Osteocyte (in vitro differentiated cells): ENCODE measurements at regions not wholly inside any gene's neighbourhood (a gene's known extent, or its start where the extent isn't known, plus 50 kb on each side); places are given as distances from the start of the nearest gene placed in this dataset.

Source experiments
- DNase-seq: peaks from one replicate; pipeline ENCODE4 v3.0.0; 2021; ENCODE audit warnings: mixed read lengths; ENCODE audit not compliant: unreplicated experiment; ENCODE audit errors: extremely low spot score
- H3K27ac Mint-ChIP-seq: one replicate; pipeline ENCODE4 v1.8.0; 2021; ENCODE audit warnings: mild to moderate bottlenecking, mixed read lengths; ENCODE audit not compliant: unreplicated experiment
- H3K27me3 Mint-ChIP-seq: one replicate; pipeline ENCODE4 v1.8.0; 2021; ENCODE audit warnings: mixed read lengths; ENCODE audit not compliant: unreplicated experiment
- H3K36me3 Mint-ChIP-seq: one replicate; pipeline ENCODE4 v1.8.0; 2021; ENCODE audit warnings: mixed read lengths; ENCODE audit not compliant: unreplicated experiment
- H3K4me1 Mint-ChIP-seq: one replicate; pipeline ENCODE4 v1.8.0; 2021; ENCODE audit warnings: mixed read lengths; ENCODE audit not compliant: unreplicated experiment
- H3K4me3 Mint-ChIP-seq: one replicate; pipeline ENCODE4 v1.8.0; 2021; ENCODE audit warnings: mild to moderate bottlenecking, moderate library complexity, mixed read lengths; ENCODE audit not compliant: unreplicated experiment
- H3K9me3 Mint-ChIP-seq: one replicate; pipeline ENCODE4 v1.8.0; 2021; ENCODE audit warnings: mixed read lengths; ENCODE audit not compliant: unreplicated experiment
- TF ChIP-seq, protein P1 (sequence below): fragments of 200-600 bp; sonication (generic); IDR thresholded peaks from 2 replicates; pipeline ENCODE4 v1.5.0; 2021; ENCODE audit warnings: antibody characterized with exemption, mild to moderate bottlenecking, moderate library complexity

DNA sequence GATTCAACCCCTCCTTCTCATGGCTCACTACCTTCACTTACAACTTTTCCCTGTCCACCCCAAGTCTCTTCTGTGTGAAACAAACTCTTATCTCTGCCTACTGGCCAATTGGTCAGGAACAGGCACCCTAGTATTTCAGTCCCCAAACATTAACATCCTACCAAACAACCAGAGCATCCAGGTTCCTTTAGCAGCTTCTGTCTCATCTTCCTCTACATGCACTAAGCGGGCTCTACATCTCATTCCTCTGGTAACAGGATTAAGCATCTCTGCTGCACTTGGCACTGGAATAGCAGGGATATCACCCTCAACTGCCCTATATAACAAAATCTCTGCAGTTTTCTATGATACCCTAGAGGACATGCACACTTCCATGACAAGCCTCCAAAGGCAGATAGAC, 116.2 kb downstream of the JRKL start:
- no peak for DNase-seq
- H3K27me3 Mint-ChIP-seq = peaks cover 19% of the 10 kb centered on the region
- H3K4me1 Mint-ChIP-seq = no peaks in the 10 kb centered on the region
- no peaks in the 10 kb centered on the region for H3K9me3 Mint-ChIP-seq
- H3K27ac Mint-ChIP-seq = no peak overlapping the region
- no peaks in the 10 kb centered on the region for H3K36me3 Mint-ChIP-seq
- H3K4me3 Mint-ChIP-seq = no peak overlapping the region
- TF ChIP-seq, protein P1, sequence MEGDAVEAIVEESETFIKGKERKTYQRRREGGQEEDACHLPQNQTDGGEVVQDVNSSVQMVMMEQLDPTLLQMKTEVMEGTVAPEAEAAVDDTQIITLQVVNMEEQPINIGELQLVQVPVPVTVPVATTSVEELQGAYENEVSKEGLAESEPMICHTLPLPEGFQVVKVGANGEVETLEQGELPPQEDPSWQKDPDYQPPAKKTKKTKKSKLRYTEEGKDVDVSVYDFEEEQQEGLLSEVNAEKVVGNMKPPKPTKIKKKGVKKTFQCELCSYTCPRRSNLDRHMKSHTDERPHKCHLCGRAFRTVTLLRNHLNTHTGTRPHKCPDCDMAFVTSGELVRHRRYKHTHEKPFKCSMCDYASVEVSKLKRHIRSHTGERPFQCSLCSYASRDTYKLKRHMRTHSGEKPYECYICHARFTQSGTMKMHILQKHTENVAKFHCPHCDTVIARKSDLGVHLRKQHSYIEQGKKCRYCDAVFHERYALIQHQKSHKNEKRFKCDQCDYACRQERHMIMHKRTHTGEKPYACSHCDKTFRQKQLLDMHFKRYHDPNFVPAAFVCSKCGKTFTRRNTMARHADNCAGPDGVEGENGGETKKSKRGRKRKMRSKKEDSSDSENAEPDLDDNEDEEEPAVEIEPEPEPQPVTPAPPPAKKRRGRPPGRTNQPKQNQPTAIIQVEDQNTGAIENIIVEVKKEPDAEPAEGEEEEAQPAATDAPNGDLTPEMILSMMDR = no peak

DNA sequence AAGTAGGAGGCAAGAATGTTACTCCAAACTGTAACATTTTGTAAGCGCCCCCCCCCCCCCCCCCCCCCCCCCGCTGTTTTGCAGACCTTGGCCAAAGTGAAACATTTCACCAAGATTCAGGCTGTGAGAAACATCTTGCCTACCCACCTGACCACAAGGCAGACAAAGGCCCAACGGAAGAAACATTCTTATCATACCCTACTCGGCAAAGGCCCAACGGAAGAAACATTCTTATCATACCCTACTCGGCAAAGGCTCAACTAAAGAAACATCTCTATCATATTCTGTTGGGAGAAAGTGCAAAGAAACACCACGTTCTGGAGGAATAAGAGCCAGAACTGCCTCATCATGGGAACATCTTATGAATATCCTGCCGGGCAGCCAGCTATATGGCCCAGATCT, 117.1 kb downstream of the JRKL start:
- Mint-ChIP-seq H3K4me3 (no peak overlapping the region), H3K36me3 (no peaks in the 10 kb centered on the region), H3K27me3 (peaks cover 22% of the 10 kb centered on the region), H3K27ac (no peak overlapping the region), H3K9me3 (no peaks in the 10 kb centered on the region), H3K4me1 (no peaks in the 10 kb centered on the region)
- DNase-seq = no peak
- TF ChIP-seq, protein P1 = no peak

DNA sequence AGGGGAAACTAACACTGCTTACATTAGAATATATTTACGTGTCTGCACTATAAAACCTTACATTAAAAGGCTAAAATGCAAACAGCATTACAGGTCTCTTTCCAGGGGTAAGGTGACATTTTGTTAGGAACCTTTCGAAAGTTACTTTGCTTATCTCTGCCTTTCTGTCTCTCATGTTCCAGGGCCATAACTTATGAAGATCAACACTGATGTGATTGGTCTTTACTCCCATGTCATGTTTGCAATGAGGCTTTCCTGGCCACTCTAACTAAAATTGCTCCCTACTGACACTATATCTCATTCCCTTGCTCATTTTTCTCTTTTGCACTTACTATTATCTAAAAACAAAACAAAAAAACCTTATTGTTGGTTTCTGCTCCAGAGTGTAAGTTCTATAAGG, 119.0 kb downstream of the JRKL start:
- Mint-ChIP-seq H3K9me3 (no peaks in the 10 kb centered on the region), H3K36me3 (no peaks in the 10 kb centered on the region), H3K27me3 (peaks cover 22% of the 10 kb centered on the region), H3K4me1 (no peaks in the 10 kb centered on the region), H3K27ac (no peak overlapping the region), H3K4me3 (no peak overlapping the region)
- TF ChIP-seq, protein P1 = no peak
- DNase-seq = no peak

DNA sequence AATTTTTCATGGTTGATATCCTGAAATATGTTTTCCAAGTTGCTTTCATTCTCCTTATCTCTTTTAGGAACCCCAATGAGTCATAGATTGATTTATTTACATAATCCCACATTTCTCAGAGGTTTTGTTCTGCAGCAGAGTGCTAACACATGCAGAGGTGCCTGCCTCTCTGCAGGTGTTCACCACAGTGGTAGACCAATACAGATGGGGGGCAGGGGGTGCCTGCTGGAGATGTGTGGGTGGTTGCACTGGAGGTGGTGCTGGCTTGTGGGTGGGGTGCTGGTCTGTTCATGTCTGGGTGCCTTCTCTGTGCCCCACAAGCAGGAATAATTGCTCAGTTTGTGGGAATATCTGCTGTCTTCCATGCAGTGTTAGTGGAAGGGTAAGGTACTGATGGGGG, 131.1 kb downstream of the JRKL start:
- Mint-ChIP-seq H3K27ac (no peak overlapping the region), H3K4me1 (no peaks in the 10 kb centered on the region)

DNA sequence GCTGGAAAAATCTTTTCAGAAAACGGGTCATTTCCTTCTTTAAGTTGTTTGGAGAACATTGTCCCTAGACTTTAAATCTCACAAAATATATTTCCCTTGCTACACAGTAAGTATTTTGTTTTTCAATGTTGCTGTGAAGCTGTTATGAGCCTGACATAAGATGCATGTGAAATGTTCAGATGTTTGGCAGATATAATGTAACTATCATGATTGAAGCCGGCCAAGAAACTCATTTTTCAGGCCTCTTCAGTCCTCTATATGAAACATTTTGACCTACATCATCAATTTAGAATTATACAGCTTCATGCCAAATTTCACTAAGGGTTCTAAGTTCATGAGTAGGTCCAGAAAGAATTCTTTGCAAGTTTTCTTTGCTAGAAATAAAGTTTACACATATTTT, 133.8 kb downstream of the JRKL start:
- no peak overlapping the region for H3K4me3 Mint-ChIP-seq
- TF ChIP-seq, protein P1 = no peak
- no peaks in the 10 kb centered on the region for H3K4me1 Mint-ChIP-seq
- H3K9me3 Mint-ChIP-seq = no peaks in the 10 kb centered on the region
- no peak for DNase-seq
- peaks cover 28% of the 10 kb centered on the region for H3K27me3 Mint-ChIP-seq
- H3K27ac Mint-ChIP-seq = no peak overlapping the region
- H3K36me3 Mint-ChIP-seq = no peaks in the 10 kb centered on the region

More for the DNA sequence above, 131.1 kb downstream of the JRKL start:
- Mint-ChIP-seq H3K4me3 (no peak overlapping the region), H3K27me3 (peaks cover 37% of the 10 kb centered on the region), H3K36me3 (no peaks in the 10 kb centered on the region), H3K9me3 (no peaks in the 10 kb centered on the region)
- DNase-seq = no peak
- TF ChIP-seq, protein P1 = no peak
